ENCODE measurements at regions not wholly inside any gene's neighbourhood (a gene's known extent, or its start where the extent isn't known, plus 50 kb on each side); places are given as distances from the start of the nearest gene placed in this dataset.

DNA sequence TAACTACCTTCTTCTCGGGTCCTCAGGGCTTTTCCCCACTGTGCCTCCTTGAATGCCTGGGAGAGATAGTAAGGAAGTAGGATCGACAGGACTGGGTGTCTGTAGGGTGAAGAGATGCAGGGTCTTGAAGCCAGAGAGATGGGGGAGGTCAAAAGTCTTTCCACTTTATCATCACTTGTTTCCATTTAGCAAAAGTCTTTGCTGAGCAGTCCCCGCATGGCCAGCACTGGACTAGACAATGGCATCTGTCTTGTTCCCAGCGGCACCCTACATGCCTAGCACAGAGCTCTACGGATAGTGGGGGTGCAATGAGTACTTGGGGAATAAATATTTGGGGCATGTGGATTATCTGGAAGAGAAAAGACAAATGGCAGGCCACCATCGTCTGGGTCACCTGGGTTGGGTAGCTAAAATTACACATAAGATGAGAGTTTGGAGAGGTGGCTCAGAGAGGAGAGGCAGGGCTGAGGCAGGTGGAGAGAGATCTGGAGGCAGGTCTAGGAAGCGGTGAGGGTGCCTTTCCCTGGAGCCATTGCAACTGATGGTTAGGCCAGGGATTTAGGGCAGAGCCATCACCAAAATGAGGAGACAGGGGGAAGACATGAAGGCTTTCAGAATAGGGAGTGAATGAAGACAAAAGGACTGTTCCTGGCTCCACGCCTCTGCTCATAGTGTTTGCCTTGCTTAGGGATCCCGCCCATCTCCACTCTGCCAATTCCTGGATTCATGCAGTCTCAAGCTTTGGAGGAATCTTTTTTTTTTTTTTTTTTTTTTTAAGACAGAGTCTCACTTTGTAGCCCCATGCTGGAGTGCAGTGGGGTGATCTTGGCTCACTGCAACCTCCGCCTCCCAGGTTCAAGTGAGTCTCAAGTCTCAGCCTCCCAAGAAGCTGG is 250.8 kb upstream of the KLF4 start:
- TF ChIP-seq, protein P1, sequence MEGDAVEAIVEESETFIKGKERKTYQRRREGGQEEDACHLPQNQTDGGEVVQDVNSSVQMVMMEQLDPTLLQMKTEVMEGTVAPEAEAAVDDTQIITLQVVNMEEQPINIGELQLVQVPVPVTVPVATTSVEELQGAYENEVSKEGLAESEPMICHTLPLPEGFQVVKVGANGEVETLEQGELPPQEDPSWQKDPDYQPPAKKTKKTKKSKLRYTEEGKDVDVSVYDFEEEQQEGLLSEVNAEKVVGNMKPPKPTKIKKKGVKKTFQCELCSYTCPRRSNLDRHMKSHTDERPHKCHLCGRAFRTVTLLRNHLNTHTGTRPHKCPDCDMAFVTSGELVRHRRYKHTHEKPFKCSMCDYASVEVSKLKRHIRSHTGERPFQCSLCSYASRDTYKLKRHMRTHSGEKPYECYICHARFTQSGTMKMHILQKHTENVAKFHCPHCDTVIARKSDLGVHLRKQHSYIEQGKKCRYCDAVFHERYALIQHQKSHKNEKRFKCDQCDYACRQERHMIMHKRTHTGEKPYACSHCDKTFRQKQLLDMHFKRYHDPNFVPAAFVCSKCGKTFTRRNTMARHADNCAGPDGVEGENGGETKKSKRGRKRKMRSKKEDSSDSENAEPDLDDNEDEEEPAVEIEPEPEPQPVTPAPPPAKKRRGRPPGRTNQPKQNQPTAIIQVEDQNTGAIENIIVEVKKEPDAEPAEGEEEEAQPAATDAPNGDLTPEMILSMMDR (IDR thresholded peaks at IDR 0.05), result no peak
- no peak for TF ChIP-seq POLR2A (IDR thresholded peaks at IDR 0.05)

Data from transverse colon (tissue), 3 donors.